BLaER1 treated with 17β-estradiol and CSF1 and Interleukin-3, amounts not matched to agents 10 nM and 100 nM (cell line): ENCODE measurements at regions not wholly inside any gene's neighbourhood (a gene's known extent, or its start where the extent isn't known, plus 50 kb on each side); places are given as distances from the start of the nearest gene placed in this dataset.
A peak's percentile ranks its signal among the peaks of the same experiment; 100 is the strongest.
"Not testable (repeated sequence)": the region's sequence is repeated elsewhere in the genome, so short reads cannot be mapped to it uniquely, and the experiment has no call there.

Experiments
- H3K27ac ChIP-seq, 11 experiments: shearing (Covaris generic); formaldehyde crosslinking; 2 replicates each; pipeline ENCODE4 v1.8.1; 2022
- H3K27me3 ChIP-seq, 11 experiments: shearing (Covaris generic); formaldehyde crosslinking; 2 replicates each; pipeline ENCODE4 v1.8.1; 2022
- H3K36me3 ChIP-seq, 11 experiments: shearing (Covaris generic); formaldehyde crosslinking; 2 replicates each; pipeline ENCODE4 v1.8.1; 2022
- H3K4me1 ChIP-seq, 10 experiments: shearing (Covaris generic); formaldehyde crosslinking; 2 replicates each; pipeline ENCODE4 v1.8.1; 2022
- H3K4me2 ChIP-seq, 11 experiments: shearing (Covaris generic); formaldehyde crosslinking; 2 replicates each; pipeline ENCODE4 v1.8.1; 2022
- H3K4me3 ChIP-seq, 10 experiments: shearing (Covaris generic); formaldehyde crosslinking; 2 replicates each; pipeline ENCODE4 v1.8.1; 2022
- H3K9ac ChIP-seq, 11 experiments: shearing (Covaris generic); formaldehyde crosslinking; 2 replicates each; pipeline ENCODE4 v1.8.1; 2022
- H3K9me3 ChIP-seq, 11 experiments: shearing (Covaris generic); formaldehyde crosslinking; replicated peaks in 1 of 11; 2 replicates each; pipeline ENCODE4 v1.8.1; 2022
- H4K20me1 ChIP-seq, 11 experiments: shearing (Covaris generic); formaldehyde crosslinking; 2 replicates each; pipeline ENCODE4 v1.8.1; 2022
- Cebpa-rat ChIP-seq, 11 experiments: shearing (Covaris generic); IDR thresholded peaks; 2 replicates each; pipeline ENCODE4 v1.8.1; 2022

- Histone ChIP-seq H3K27ac (no peak overlapping the region), H3K9me3 (no peaks in the 10 kb centered on the region), H3K36me3 (no peaks in the 10 kb centered on the region), H3K4me3 (no peak overlapping the region), H3K4me1 (no peaks in the 10 kb centered on the region), H3K27me3 (no peaks in the 10 kb centered on the region), H3K4me2 (no peak overlapping the region), H4K20me1 (no peaks in the 10 kb centered on the region), H3K9ac (no peak overlapping the region)
- no peak for TF ChIP-seq Cebpa-rat (IDR thresholded peaks at IDR 0.05)
These were observed 143.6 kb upstream of the SALL4 start for GRCh38 chr20:51945881-51946280.

- Histone ChIP-seq H3K27ac (no peak overlapping the region), H3K27me3 (no peaks in the 10 kb centered on the region), H3K4me1 (no peaks in the 10 kb centered on the region), H4K20me1 (no peaks in the 10 kb centered on the region), H3K4me2 (peak overlapping the region in 1 of 11 experiments; percentile 10; a peak in 1 of 22 replicates), H3K9me3 (peaks cover 0 to under 1% (median 0%) of the 10 kb centered on the region in 11 experiments; a peak in 1 of 22 replicates), H3K4me3 (no peak overlapping the region), H3K9ac (no peak overlapping the region), H3K36me3 (no peaks in the 10 kb centered on the region)
- no peak for TF ChIP-seq Cebpa-rat (IDR thresholded peaks at IDR 0.05)
These were observed 142.9 kb upstream of the SALL4 start for GRCh38 chr20:51945177-51945576.

GRCh38 chr20:51943761-51944160 is 141.4 kb upstream of the SALL4 start:
- Histone ChIP-seq H3K9me3 (peaks cover 0 to 4% (median 0%) of the 10 kb centered on the region in 11 experiments; a peak in 2 of 22 replicates), H3K9ac (no peak overlapping the region), H3K36me3 (no peaks in the 10 kb centered on the region), H3K27ac (no peak overlapping the region), H3K4me3 (no peak overlapping the region), H3K4me2 (no peak overlapping the region), H3K4me1 (peaks cover 0 to 6% (median 0%) of the 10 kb centered on the region in 10 experiments; a peak in 4 of 20 replicates), H3K27me3 (no peaks in the 10 kb centered on the region), H4K20me1 (no peaks in the 10 kb centered on the region)
- TF ChIP-seq Cebpa-rat (IDR thresholded peaks at IDR 0.05), result no peak

- not testable (repeated sequence) for H3K27me3 ChIP-seq, H3K9me3 ChIP-seq, H3K9ac ChIP-seq, H3K4me1 ChIP-seq, H3K27ac ChIP-seq, H3K36me3 ChIP-seq, H4K20me1 ChIP-seq, H3K4me3 ChIP-seq, H3K4me2 ChIP-seq
These were observed 141.0 kb upstream of the SALL4 start for GRCh38 chr20:51943326-51943725.

GRCh38 chr20:51941503-51941902 is 139.2 kb upstream of the SALL4 start:
- H3K4me3 ChIP-seq, result no peak overlapping the region
- TF ChIP-seq Cebpa-rat (IDR thresholded peaks at IDR 0.05), result no peak
- no peaks in the 10 kb centered on the region for H3K36me3 ChIP-seq
- peaks cover 0 to 4% (median 0%) of the 10 kb centered on the region in 11 experiments; a peak in 2 of 22 replicates for H3K9me3 ChIP-seq
- no peak overlapping the region for H3K9ac ChIP-seq
- no peaks in the 10 kb centered on the region for H4K20me1 ChIP-seq
- no peaks in the 10 kb centered on the region for H3K27me3 ChIP-seq
- H3K4me2 ChIP-seq, result no peak overlapping the region
- no peak overlapping the region for H3K27ac ChIP-seq
- H3K4me1 ChIP-seq, result peaks cover 0 to 10% (median 0%) of the 10 kb centered on the region in 10 experiments; a peak in 4 of 20 replicates

- Histone ChIP-seq H3K4me2 (peak overlapping the region in 3 of 11 experiments; percentile 11 to 21 (median 15); a peak in 3 of 22 replicates), H3K27ac (no peak overlapping the region), H3K9me3 (peaks cover 0 to 4% (median 0%) of the 10 kb centered on the region in 11 experiments; a peak in 2 of 22 replicates), H3K36me3 (no peaks in the 10 kb centered on the region), H3K4me3 (no peak overlapping the region), H4K20me1 (no peaks in the 10 kb centered on the region), H3K27me3 (no peaks in the 10 kb centered on the region), H3K4me1 (peaks cover 0 to 10% (median 0%) of the 10 kb centered on the region in 10 experiments; a peak in 4 of 20 replicates), H3K9ac (no peak overlapping the region)
- no peak for TF ChIP-seq Cebpa-rat (IDR thresholded peaks at IDR 0.05)
These were observed 136.9 kb upstream of the SALL4 start for GRCh38 chr20:51939259-51939585.

- H3K27me3 ChIP-seq, result no peaks in the 10 kb centered on the region
- peaks cover 0 to 4% (median 0%) of the 10 kb centered on the region in 11 experiments; a peak in 2 of 22 replicates for H3K9me3 ChIP-seq
- no peak overlapping the region for H3K27ac ChIP-seq
- peaks cover 0 to 10% (median 0%) of the 10 kb centered on the region in 10 experiments; a peak in 4 of 20 replicates for H3K4me1 ChIP-seq
- H3K4me3 ChIP-seq, result no peak overlapping the region
- H3K36me3 ChIP-seq, result no peaks in the 10 kb centered on the region
- H3K4me2 ChIP-seq, result peak overlapping the region in 3 of 11 experiments; percentile 11 to 21 (median 15); a peak in 3 of 22 replicates
- TF ChIP-seq Cebpa-rat (IDR thresholded peaks at IDR 0.05), result 0 out of 22 replicates have a peak, but pooled peaks of 1 of the 11 experiments have one; percentile 26
- H3K9ac ChIP-seq, result no peak overlapping the region
- no peaks in the 10 kb centered on the region for H4K20me1 ChIP-seq
These were observed 136.4 kb upstream of the SALL4 start for GRCh38 chr20:51938559-51939258.

GRCh38 chr20:51937779-51938178 is 135.5 kb upstream of the SALL4 start:
- no peaks in the 10 kb centered on the region for H3K36me3 ChIP-seq
- TF ChIP-seq Cebpa-rat (IDR thresholded peaks at IDR 0.05), result no peak
- H4K20me1 ChIP-seq, result no peaks in the 10 kb centered on the region

GRCh38 chr20:51936377-51936776 is 134.1 kb upstream of the SALL4 start:
- no peak for TF ChIP-seq Cebpa-rat (IDR thresholded peaks at IDR 0.05)
- Histone ChIP-seq H3K4me2 (no peak overlapping the region), H3K27me3 (no peaks in the 10 kb centered on the region), H3K27ac (no peak overlapping the region), H3K9me3 (peaks cover 0 to 4% (median 0%) of the 10 kb centered on the region in 11 experiments; a peak in 2 of 22 replicates), H3K36me3 (no peaks in the 10 kb centered on the region), H3K9ac (no peak overlapping the region), H3K4me3 (no peak overlapping the region), H4K20me1 (no peaks in the 10 kb centered on the region), H3K4me1 (peaks cover 0 to 16% (median 3%) of the 10 kb centered on the region in 10 experiments; a peak in 12 of 20 replicates)

More at GRCh38 chr20:51937779-51938178, 135.5 kb upstream of the SALL4 start:
- Histone ChIP-seq H3K4me1 (peaks cover 0 to 10% (median 0%) of the 10 kb centered on the region in 10 experiments; a peak in 4 of 20 replicates), H3K27ac (no peak overlapping the region), H3K4me3 (no peak overlapping the region), H3K9me3 (peaks cover 0 to 4% (median 0%) of the 10 kb centered on the region in 11 experiments; a peak in 2 of 22 replicates), H3K9ac (no peak overlapping the region), H3K27me3 (no peaks in the 10 kb centered on the region), H3K4me2 (no peak overlapping the region)

GRCh38 chr20:51935003-51935358 is 132.7 kb upstream of the SALL4 start:
- no peak overlapping the region for H3K9ac ChIP-seq
- H3K4me2 ChIP-seq, result no peak overlapping the region
- H4K20me1 ChIP-seq, result no peaks in the 10 kb centered on the region
- H3K27me3 ChIP-seq, result no peaks in the 10 kb centered on the region
- no peak overlapping the region for H3K4me3 ChIP-seq
- peaks cover 0 to 2% (median 0%) of the 10 kb centered on the region in 11 experiments; a peak in 2 of 22 replicates for H3K9me3 ChIP-seq
- H3K36me3 ChIP-seq, result no peaks in the 10 kb centered on the region
- TF ChIP-seq Cebpa-rat (IDR thresholded peaks at IDR 0.05), result no peak
- no peak overlapping the region for H3K27ac ChIP-seq
- H3K4me1 ChIP-seq, result peaks cover 5 to 30% (median 15%) of the 10 kb centered on the region in 10 experiments; a peak in 19 of 20 replicates
